Activated CD4-positive, alpha-beta T cell treated with anti-CD3 and anti-CD28 coated beads for 48 hours (primary cell): ENCODE measurements at regions not wholly inside any gene's neighbourhood (a gene's known extent, or its start where the extent isn't known, plus 50 kb on each side); places are given as distances from the start of the nearest gene placed in this dataset.
A peak's percentile ranks its signal among the peaks of the same experiment; 100 is the strongest.

Source experiments
- DNase-seq: peaks from one replicate; pipeline ENCODE4 v3.0.0-alpha.2; 2020

DNA sequence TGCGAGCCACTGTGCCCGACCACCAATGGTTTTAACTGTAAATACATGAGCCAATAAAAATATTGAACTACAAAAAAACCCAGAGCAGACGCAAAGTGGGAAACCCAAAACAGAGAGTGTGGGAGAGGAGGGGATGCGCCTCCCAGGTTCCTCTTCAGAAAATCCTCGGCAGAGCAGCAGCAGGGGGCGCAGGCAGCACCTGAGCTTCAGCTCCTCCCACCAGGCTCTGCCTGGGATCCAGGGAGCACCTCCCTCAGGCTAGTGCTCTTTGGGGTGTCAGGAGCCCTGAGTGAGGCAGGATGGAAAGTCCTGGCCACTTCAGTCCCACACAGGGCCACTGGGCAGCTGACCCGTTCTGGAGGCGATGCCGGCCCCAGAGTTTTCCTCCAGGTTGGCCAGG lies 536.9 kb upstream of the CDH4 start:
- DNase-seq, result no peak

DNA sequence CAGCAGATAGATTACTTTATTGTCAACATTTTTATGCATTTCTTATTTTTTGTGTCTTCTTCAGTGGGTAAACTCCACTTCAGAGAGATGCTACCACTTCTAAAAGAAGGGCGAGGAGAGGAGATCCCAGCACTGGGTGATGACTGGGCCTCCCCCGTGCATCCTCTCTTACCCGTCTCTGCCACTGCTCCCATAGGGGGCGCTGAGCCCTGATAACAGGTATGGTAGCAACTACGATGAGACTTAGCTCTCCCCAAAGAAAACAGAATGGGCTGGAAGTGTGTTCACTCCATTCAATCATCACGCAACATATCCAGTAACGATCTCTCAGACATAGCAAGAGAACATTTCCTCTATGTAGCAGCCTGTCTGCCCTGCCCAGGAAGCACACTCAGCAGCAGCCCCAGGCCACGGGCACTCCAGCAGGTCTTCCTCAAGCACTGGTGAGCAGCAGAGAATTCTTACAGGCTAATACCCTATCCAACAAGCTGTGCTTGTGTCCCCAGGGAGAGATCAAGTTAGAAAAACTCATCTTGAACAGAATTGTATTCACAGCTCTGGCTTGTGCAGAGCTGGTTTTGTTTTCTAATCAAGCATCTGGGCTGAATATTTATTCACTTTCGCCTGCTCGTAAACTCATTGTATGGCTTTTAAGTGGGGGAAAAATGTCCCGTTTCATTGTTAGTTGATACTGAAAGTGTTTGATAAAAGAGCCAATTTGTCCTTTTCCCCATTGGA lies 533.1 kb upstream of the CDH4 start:
- DNase-seq, result peak; percentile 13

- DNase-seq, result no peak
Observed at GRCh38 chr20:60725311-60725906, 526.7 kb upstream of the CDH4 start.

DNA sequence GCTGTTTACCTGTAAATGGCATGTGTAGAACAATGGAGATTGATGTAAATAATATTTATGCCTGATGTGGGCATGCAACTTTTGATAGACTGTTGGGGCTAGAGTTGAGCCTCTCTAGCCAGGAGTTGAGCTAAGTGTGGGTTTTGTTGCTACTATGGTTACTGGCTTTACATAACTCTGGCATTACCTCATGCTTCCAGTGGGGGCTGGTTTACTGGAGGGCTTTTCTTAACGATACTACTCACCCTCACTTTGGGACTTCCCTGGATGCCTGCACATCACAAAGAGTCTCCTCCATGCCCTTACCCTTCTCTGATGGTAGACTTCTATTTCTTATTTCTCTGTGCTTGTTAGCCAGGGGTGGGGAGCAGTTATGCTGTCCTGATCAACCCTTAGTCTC lies 524.6 kb upstream of the CDH4 start:
- no peak for DNase-seq

- DNase-seq, result no peak
Observed at GRCh38 chr20:60728705-60729104, 523.4 kb upstream of the CDH4 start.

DNA sequence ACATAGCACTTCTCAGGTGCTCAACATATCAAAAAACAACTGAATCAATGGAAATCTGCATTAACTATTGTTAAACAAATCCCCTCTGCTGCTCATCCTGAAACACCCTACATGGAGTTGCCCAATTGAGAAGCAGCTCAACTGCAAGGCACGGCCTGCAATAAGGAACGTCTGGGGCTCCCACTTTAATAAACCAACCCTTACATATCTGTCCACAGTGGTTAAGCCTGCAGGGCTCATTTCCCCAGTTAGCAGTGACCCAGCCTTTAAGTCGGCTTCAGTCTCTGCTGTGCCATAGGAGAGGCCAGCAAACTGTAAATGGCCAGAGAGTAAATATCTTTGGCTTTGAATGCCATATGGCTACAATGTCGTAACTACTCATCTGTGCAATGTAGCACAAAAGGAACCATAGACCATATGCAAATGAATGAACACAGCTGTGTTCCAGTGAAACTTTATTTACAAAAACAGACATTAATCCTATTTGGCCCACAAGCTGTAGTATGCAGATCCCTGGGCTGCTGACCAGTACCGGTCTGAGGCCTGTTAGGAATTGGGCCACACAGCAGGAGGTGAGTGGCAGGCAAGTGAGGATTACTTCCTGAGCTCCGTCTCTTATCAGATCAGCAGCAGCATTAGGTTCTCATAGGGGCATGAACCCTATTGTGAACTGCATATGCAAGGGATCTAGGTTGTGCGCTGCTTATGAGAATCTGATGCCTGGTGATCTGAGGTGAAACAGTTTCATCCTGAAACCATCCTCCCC lies 522.7 kb upstream of the CDH4 start:
- DNase-seq, result no peak

DNA sequence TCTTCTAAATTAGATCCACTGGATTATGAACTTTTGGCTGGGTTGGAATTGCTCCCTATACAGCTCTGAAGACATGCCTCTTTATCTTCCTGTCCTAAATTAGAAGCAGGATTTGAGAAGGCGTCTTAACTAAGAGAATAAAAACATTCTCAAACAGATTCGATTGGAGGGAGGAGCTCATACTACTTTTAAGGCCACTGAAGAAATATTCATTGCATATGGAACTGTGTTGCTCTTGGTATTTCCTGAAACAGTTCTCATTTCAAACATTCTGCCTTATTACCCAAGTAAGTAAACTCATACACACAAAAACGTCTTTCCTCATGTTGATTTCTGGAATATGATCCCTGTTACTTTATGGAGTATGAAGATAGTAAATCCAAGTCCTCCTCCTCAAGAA lies 519.7 kb upstream of the CDH4 start:
- no peak for DNase-seq

- DNase-seq, result no peak
Observed at GRCh38 chr20:60748086-60748485, 504.0 kb upstream of the CDH4 start.

- DNase-seq, result no peak
Observed at GRCh38 chr20:60749804-60750602, 502.1 kb upstream of the CDH4 start.

DNA sequence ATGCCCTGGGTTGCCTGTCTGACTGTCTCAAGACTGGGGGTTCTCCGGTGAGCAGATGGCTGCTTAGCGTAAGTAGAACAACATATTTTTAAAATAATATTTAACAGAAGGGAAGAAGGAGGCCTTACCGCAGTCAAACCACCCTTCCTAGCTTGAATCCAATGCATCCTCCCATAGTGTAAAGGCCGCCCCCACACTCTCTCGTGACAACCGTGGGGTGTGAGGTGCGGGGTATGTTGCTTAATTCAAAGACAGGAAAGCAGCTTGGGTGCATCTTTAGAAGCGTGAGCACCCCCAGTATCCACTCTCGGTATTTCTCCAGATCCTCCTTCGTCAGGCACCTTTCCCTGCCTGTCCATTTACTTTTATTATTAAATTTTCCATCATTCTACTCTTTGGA lies 501.2 kb upstream of the CDH4 start:
- no peak for DNase-seq

DNA sequence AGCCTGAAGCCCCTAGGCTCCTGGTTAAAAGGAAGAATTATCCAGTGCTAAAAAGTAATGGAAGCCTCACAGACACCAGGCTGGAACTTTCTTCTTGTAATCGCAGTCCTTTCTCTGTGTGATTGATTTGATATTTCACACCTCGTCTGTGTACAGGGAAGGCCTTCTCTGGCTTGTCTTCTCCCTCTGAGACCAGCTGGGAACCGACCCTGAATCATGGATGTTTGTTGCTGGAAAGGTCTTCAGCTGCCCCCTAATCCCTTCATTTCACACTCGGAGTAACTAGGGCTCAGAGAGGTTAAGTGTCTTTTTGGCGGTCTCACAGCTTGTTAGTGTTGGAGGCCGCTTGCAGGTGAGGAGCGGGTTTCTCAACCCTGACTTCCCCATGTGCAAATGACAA lies 500.2 kb upstream of the CDH4 start:
- DNase-seq, result no peak

DNA sequence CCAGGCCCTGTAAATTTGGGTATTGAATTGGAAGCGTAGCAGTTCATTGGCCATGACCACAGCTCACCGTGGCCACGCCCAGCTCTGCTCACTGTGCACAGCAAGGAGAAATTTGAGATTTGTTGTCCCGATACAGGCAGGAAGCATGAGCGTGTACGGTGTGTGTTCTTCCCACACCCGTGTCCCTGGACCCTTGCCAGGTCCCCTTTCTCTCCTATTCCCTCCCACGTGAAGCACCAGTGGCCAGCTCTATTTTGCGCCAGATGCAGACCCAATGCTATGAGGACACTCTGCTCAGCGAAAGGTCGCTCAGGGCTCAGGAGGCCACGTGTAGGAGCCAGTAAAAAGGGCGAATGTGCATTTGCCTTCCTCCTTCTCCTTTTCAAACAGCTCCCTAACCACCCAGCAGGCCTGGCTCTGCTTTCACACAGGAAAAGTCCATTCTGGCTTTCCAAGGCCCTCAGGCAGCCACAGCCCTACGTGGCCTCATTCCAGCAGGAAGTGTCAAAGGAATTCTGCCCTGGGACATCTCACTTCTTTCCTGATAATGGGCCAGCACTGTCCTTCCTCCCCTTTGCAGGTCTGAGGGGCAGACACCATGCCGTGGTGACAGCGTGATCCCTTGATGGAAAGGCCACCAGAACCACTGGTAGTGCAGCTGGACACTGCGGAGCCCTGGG lies 499.2 kb upstream of the CDH4 start:
- no peak for DNase-seq

DNA sequence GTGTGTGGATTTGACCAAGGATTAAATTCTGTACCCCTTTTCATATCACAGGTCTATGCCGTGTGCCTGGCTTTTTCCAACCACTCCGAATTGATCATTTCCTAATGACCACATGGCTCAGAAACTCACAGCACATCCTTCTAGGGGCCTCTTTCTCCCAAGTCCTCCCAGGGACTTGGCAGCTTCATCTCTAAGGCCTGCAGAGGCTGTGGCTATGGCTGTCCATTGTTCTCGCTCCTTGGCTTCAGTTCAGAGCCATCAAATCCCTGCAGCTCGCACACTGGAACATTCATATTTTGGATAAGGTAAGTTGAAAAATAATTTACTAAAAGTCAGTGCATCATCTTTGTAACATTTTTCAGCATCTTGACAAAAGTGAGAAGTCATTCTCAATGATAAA lies 497.2 kb upstream of the CDH4 start:
- no peak for DNase-seq

DNA sequence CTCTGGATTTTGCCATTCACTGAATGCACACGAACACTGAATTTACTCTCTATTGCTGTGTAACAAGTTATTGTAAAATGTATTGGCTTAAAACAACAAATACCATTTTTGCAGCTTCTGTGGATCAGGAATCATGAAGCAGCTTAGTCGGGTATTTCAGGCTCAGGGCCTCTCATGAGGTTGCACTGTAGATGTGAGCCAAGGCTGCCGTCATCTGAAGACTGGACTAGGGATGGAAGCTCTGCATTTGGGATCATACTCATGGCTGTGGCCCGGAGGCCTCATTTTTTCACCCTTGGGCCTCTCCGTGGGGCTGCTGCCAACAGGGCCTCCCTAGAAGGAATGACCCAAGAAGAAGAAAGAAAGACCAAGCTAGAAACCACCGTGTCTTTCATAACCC lies 492.4 kb upstream of the CDH4 start:
- DNase-seq, result no peak

GRCh38 chr20:60760256-60761000 lies 491.6 kb upstream of the CDH4 start:
- no peak for DNase-seq

DNA sequence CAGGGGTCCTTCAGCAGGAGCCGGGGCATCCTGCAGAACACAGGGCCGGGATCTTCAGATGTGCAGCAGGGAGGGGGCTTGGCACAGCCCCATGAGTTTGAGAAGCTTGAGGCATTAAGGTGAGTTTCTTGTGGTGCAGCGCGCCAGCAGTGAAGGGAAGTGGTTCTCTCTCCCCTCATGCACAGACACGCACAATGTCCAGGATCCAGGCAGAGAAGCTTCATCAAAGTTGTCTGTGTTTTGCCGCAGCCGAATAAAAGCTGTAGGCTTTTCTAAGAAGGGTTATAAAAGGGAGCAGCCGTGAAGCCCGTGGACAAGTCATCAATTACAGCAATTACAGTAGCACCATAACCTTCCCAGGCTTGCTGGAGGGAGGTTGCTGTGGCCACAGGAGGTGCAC lies 491.0 kb upstream of the CDH4 start:
- DNase-seq, result no peak

DNA sequence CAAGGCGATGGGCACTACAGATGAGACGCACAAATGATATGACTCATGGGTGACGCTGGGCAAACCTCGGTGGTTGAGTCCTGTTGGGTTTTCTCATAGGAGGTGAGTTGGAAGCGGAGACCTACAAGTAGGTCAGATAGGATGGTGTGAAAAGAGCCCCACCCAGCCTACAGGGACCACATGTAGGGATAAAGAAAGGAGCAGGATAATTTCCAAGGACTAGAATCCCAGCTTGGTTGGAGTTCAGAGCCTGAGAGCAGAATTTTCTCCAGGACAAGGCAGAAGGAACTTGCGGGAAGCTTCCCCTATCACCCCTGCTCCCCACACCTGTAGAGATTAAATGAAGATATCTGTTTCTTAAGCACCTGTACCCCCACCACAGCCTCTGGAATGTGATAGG lies 489.7 kb upstream of the CDH4 start:
- DNase-seq, result no peak

GRCh38 chr20:60764328-60764727 lies 487.7 kb upstream of the CDH4 start:
- no peak for DNase-seq

GRCh38 chr20:60764771-60765170 lies 487.3 kb upstream of the CDH4 start:
- no peak for DNase-seq

GRCh38 chr20:60765821-60766403 lies 486.1 kb upstream of the CDH4 start:
- no peak for DNase-seq

GRCh38 chr20:60768216-60768615 lies 483.8 kb upstream of the CDH4 start:
- DNase-seq, result no peak
